ENCODE measurements at regions not wholly inside any gene's neighbourhood (a gene's known extent, or its start where the extent isn't known, plus 50 kb on each side); places are given as distances from the start of the nearest gene placed in this dataset.
"Not testable (repeated sequence)": the region's sequence is repeated elsewhere in the genome, so short reads cannot be mapped to it uniquely, and the experiment has no call there.

DNA sequence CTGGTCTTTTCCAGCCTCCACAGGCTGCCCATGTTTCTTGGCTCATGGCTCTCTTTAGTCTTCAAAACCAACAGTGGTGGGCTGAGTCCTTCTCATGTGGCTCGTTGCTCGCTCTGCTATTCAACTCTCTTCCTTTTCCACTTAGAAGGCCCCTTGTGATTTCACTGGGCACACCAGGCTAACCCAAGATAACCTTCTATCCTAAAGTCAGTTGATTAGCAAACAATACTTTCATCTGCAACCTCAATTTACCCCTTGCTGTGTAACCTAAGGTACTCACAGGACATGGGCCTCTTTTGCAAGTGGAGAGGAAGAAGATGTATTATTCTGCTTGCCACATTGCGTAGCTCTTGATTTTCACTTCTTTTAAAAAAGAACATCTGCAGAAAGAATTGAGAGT lies 79.6 kb downstream of the UTRN start:
- peaks cover 18% of the 10 kb centered on the region for H3K4me1 Mint-ChIP-seq (ENCODE audit: unreplicated experiment)
- no peaks in the 10 kb centered on the region for H3K9me3 Mint-ChIP-seq (ENCODE audit: unreplicated experiment)
- TF ChIP-seq, protein P1, sequence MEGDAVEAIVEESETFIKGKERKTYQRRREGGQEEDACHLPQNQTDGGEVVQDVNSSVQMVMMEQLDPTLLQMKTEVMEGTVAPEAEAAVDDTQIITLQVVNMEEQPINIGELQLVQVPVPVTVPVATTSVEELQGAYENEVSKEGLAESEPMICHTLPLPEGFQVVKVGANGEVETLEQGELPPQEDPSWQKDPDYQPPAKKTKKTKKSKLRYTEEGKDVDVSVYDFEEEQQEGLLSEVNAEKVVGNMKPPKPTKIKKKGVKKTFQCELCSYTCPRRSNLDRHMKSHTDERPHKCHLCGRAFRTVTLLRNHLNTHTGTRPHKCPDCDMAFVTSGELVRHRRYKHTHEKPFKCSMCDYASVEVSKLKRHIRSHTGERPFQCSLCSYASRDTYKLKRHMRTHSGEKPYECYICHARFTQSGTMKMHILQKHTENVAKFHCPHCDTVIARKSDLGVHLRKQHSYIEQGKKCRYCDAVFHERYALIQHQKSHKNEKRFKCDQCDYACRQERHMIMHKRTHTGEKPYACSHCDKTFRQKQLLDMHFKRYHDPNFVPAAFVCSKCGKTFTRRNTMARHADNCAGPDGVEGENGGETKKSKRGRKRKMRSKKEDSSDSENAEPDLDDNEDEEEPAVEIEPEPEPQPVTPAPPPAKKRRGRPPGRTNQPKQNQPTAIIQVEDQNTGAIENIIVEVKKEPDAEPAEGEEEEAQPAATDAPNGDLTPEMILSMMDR (IDR thresholded peaks at IDR 0.05; ENCODE audit: unreplicated experiment): no peak
- peaks cover 2% of the 10 kb centered on the region for H3K36me3 Mint-ChIP-seq (ENCODE audit: low read depth, unreplicated experiment)
- no peak for DNase-seq (ENCODE audit: low spot score)
- no peak overlapping the region for H3K27ac Mint-ChIP-seq (ENCODE audit: unreplicated experiment)
- no peak overlapping the region for H3K4me3 Mint-ChIP-seq (ENCODE audit: unreplicated experiment)
- peaks cover 3% of the 10 kb centered on the region for H3K27me3 Mint-ChIP-seq (ENCODE audit: unreplicated experiment)

- Mint-ChIP-seq H3K4me3 (ENCODE audit: unreplicated experiment) (no peak overlapping the region), H3K36me3 (ENCODE audit: low read depth, unreplicated experiment) (peaks cover 4% of the 10 kb centered on the region), H3K27me3 (ENCODE audit: unreplicated experiment) (peaks cover 3% of the 10 kb centered on the region), H3K9me3 (ENCODE audit: unreplicated experiment) (no peaks in the 10 kb centered on the region), H3K4me1 (ENCODE audit: unreplicated experiment) (peaks cover 18% of the 10 kb centered on the region), H3K27ac (ENCODE audit: unreplicated experiment) (no peak overlapping the region)
- DNase-seq (ENCODE audit: low spot score): no peak
- TF ChIP-seq, protein P1 (IDR thresholded peaks at IDR 0.05; ENCODE audit: unreplicated experiment): no peak
Observed at GRCh38 chr6:144365271-144365670, 80.1 kb downstream of the UTRN start.

DNA sequence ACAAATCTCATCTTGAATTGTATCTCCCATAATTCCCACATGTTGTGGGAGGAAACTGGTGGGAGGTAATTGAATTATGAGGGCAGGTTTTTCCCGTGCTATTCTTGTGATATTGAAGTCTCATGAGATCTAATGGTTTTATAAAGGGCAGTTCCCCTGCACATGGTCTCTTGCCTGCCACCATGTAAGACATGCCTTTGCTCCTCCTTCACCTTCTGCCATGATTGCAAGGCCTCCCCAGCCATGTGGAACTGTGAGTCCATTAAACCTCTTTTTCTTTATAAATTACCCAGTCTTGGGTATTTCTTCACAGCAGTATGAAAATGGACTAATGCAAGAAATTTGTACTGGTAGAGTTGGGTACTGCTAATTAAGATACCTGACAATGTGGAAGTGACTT lies 84.6 kb downstream of the UTRN start:
- H3K27me3 Mint-ChIP-seq (ENCODE audit: unreplicated experiment); H3K4me1 Mint-ChIP-seq (ENCODE audit: unreplicated experiment); H3K9me3 Mint-ChIP-seq (ENCODE audit: unreplicated experiment); DNase-seq (ENCODE audit: low spot score); H3K36me3 Mint-ChIP-seq (ENCODE audit: low read depth, unreplicated experiment); H3K27ac Mint-ChIP-seq (ENCODE audit: unreplicated experiment); H3K4me3 Mint-ChIP-seq (ENCODE audit: unreplicated experiment): not testable (repeated sequence)

DNA sequence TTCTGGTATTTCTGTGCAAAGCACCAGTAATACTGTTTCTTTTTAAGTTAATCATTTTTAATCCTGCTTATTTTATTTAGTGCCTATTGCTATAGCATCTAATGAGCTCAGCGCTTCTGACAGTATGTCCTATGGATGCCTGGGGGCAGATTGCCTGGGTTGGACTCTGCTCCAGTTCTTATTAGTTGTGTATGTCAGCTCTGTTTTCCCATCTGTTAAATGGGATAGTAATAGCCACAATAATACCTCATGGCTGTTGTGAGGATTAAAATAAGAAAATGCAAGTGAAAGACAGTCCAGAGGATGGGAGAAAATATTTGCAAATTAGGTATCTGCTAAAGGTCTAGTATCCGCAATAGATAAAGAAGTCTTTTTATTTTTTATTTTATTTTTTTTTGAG lies 87.0 kb downstream of the UTRN start:
- no peak for DNase-seq (ENCODE audit: low spot score)
- no peaks in the 10 kb centered on the region for H3K9me3 Mint-ChIP-seq (ENCODE audit: unreplicated experiment)
- peaks cover 1% of the 10 kb centered on the region for H3K27me3 Mint-ChIP-seq (ENCODE audit: unreplicated experiment)
- TF ChIP-seq, protein P1 (IDR thresholded peaks at IDR 0.05; ENCODE audit: unreplicated experiment): no peak
- peaks cover 9% of the 10 kb centered on the region for H3K36me3 Mint-ChIP-seq (ENCODE audit: low read depth, unreplicated experiment)
- peaks cover 12% of the 10 kb centered on the region for H3K4me1 Mint-ChIP-seq (ENCODE audit: unreplicated experiment)
- H3K27ac Mint-ChIP-seq (ENCODE audit: unreplicated experiment): no peak overlapping the region
- H3K4me3 Mint-ChIP-seq (ENCODE audit: unreplicated experiment): no peak overlapping the region

- H3K4me3 Mint-ChIP-seq (ENCODE audit: unreplicated experiment): no peak overlapping the region
- H3K27me3 Mint-ChIP-seq (ENCODE audit: unreplicated experiment): peaks cover 1% of the 10 kb centered on the region
- DNase-seq (ENCODE audit: low spot score): no peak
- no peak overlapping the region for H3K27ac Mint-ChIP-seq (ENCODE audit: unreplicated experiment)
- H3K4me1 Mint-ChIP-seq (ENCODE audit: unreplicated experiment): peaks cover 12% of the 10 kb centered on the region
- peaks cover 9% of the 10 kb centered on the region for H3K36me3 Mint-ChIP-seq (ENCODE audit: low read depth, unreplicated experiment)
- no peaks in the 10 kb centered on the region for H3K9me3 Mint-ChIP-seq (ENCODE audit: unreplicated experiment)
- TF ChIP-seq, protein P1 (IDR thresholded peaks at IDR 0.05; ENCODE audit: unreplicated experiment): no peak
Observed at GRCh38 chr6:144372611-144373594, 87.8 kb downstream of the UTRN start.

GRCh38 chr6:144374525-144374924 lies 89.4 kb downstream of the UTRN start:
- not testable (repeated sequence) for H3K27ac Mint-ChIP-seq (ENCODE audit: unreplicated experiment); H3K4me3 Mint-ChIP-seq (ENCODE audit: unreplicated experiment)
- peaks cover 12% of the 10 kb centered on the region for H3K36me3 Mint-ChIP-seq (ENCODE audit: low read depth, unreplicated experiment)

More at GRCh38 chr6:144374525-144374924, 89.4 kb downstream of the UTRN start:
- peaks cover 12% of the 10 kb centered on the region for H3K4me1 Mint-ChIP-seq (ENCODE audit: unreplicated experiment)
- H3K9me3 Mint-ChIP-seq (ENCODE audit: unreplicated experiment); DNase-seq (ENCODE audit: low spot score); H3K27me3 Mint-ChIP-seq (ENCODE audit: unreplicated experiment): not testable (repeated sequence)

Measured in endothelial cell (in vitro differentiated cells).